Retinal pigment epithelial cell (primary cell): ENCODE measurements at regions not wholly inside any gene's neighbourhood (a gene's known extent, or its start where the extent isn't known, plus 50 kb on each side); places are given as distances from the start of the nearest gene placed in this dataset.

ENCODE experiments used
- DNase-seq: peaks from one replicate; pipeline ENCODE4 v3.0.0-alpha.2; 2010; ENCODE audit warnings: low read depth
- H3K4me3 ChIP-seq: 2 replicates; pipeline ENCODE4 v1.5.1; 2011; ENCODE audit warnings: mild to moderate bottlenecking, low read length, control low read depth, moderate library complexity
- CTCF ChIP-seq: conservative IDR thresholded peaks from 2 replicates; pipeline ENCODE4 v1.5.1; 2011; ENCODE audit warnings: low read depth, low read length, control low read depth, inconsistent platforms

GRCh38 chr1:98030483-98030882, 109.6 kb upstream of the DPYD start:
- H3K4me3 ChIP-seq: no peak overlapping the region
- DNase-seq: no peak
- TF ChIP-seq CTCF: no peak

- H3K4me3 ChIP-seq: peak overlapping the region; percentile 5
- no peak for DNase-seq
- TF ChIP-seq CTCF: no peak
Observed at GRCh38 chr1:98028800-98029199, 108.0 kb upstream of the DPYD start.

GRCh38 chr1:98027103-98027705, 106.4 kb upstream of the DPYD start:
- TF ChIP-seq CTCF: no peak
- DNase-seq: no peak
- no peak overlapping the region for H3K4me3 ChIP-seq

GRCh38 chr1:98025858-98026257, 105.0 kb upstream of the DPYD start:
- H3K4me3 ChIP-seq: no peak overlapping the region
- TF ChIP-seq CTCF: no peak
- DNase-seq: no peak

GRCh38 chr1:98021126-98021525, 100.3 kb upstream of the DPYD start:
- DNase-seq: no peak
- no peak overlapping the region for H3K4me3 ChIP-seq
- no peak for TF ChIP-seq CTCF

- no peak overlapping the region for H3K4me3 ChIP-seq
- no peak for DNase-seq
- TF ChIP-seq CTCF: no peak
Observed at GRCh38 chr1:98019747-98020146, 98.9 kb upstream of the DPYD start.

GRCh38 chr1:98018074-98018473, 97.2 kb upstream of the DPYD start:
- no peak for DNase-seq
- TF ChIP-seq CTCF: no peak
- no peak overlapping the region for H3K4me3 ChIP-seq
